ENCODE measurements at regions not wholly inside any gene's neighbourhood (a gene's known extent, or its start where the extent isn't known, plus 50 kb on each side); places are given as distances from the start of the nearest gene placed in this dataset.

GRCh38 chrX:13149702-13150350, 105.4 kb upstream of the FAM9C start:
- POLR2A ChIA-PET, result no interaction called here
- DNase-seq (ENCODE audit: low read depth, low spot score), result no peak
- no peak for TF ChIP-seq CBX3 (IDR thresholded peaks at IDR 0.05; ENCODE audit: low read depth)
- TF ChIP-seq POLR2A (IDR thresholded peaks at IDR 0.05; ENCODE audit: borderline replicate concordance, extremely low read depth, insufficient read depth, insufficient read length), result no peak
- TF ChIP-seq ZNF274 (IDR thresholded peaks at IDR 0.05; ENCODE audit: low read depth, low read length), result no peak
- TF ChIP-seq TCF7L2 (IDR thresholded peaks at IDR 0.05; ENCODE audit: borderline replicate concordance, extremely low read depth, insufficient read depth, insufficient read length), result no peak
- TF ChIP-seq SRF (IDR thresholded peaks at IDR 0.05; ENCODE audit: low read depth), result no peak
- TF ChIP-seq CEBPB (IDR thresholded peaks at IDR 0.05; ENCODE audit: low read depth), result no peak
- no peak for TF ChIP-seq ZFX (IDR thresholded peaks at IDR 0.05)
- no peak for TF ChIP-seq JUND (IDR thresholded peaks at IDR 0.05)
- TF ChIP-seq ELF1 (IDR thresholded peaks at IDR 0.05; ENCODE audit: borderline replicate concordance, low read depth), result no peak
- no peak for TF ChIP-seq POLR2AphosphoS5 (IDR thresholded peaks at IDR 0.05; ENCODE audit: low read depth, low read length)
- TF ChIP-seq EGR1 (IDR thresholded peaks at IDR 0.05; ENCODE audit: low read depth), result no peak
- TF ChIP-seq, protein P1, sequence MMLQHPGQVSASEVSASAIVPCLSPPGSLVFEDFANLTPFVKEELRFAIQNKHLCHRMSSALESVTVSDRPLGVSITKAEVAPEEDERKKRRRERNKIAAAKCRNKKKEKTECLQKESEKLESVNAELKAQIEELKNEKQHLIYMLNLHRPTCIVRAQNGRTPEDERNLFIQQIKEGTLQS (IDR thresholded peaks at IDR 0.05), result no peak
- no peak for TF ChIP-seq SP1 (IDR thresholded peaks at IDR 0.05; ENCODE audit: low read depth)
- TF ChIP-seq SIN3A (IDR thresholded peaks at IDR 0.05; ENCODE audit: low read depth), result no peak
- TF ChIP-seq EZH2 (IDR thresholded peaks at IDR 0.05), result no peak
- no peak for TF ChIP-seq EZH2phosphoT487 (IDR thresholded peaks at IDR 0.05; ENCODE audit: borderline replicate concordance)
- no peak for TF ChIP-seq RAD21 (IDR thresholded peaks at IDR 0.05; ENCODE audit: low read depth)
- TF ChIP-seq YY1 (IDR thresholded peaks at IDR 0.05; ENCODE audit: extremely low read depth, insufficient replicate concordance, low read depth, low read length), result no peak

More at GRCh38 chrX:13149702-13150350, 105.4 kb upstream of the FAM9C start:
- no peaks in the 10 kb centered on the region for H3K4me1 ChIP-seq (ENCODE audit: control insufficient read depth in 1 of 2, insufficient read depth in 2 of 2, low read length in 2 of 2)
- H3K9me3 ChIP-seq (ENCODE audit: control insufficient read depth in 1 of 2, insufficient read depth in 1 of 2, low read depth in 1 of 2, low read length in 2 of 2), result no peaks in the 10 kb centered on the region
- no peaks in the 10 kb centered on the region for H3K36me3 ChIP-seq (ENCODE audit: control insufficient read depth in 1 of 2, insufficient read depth in 2 of 2, low read length in 2 of 2)
- no peak overlapping the region for H3K4me2 ChIP-seq (ENCODE audit: low read length)
- no peak overlapping the region for H2AFZ ChIP-seq (ENCODE audit: low read depth, low read length, poor library complexity, severe bottlenecking)
- H3K4me3 ChIP-seq (replicated peaks in 1 of 2; ENCODE audit: low read depth in 1 of 2, low read length in 2 of 2), result no peak overlapping the region
- intact Hi-C loops (cut with micrococcal nuclease), result no loop called here
- no peaks in the 10 kb centered on the region for H3K9me2 ChIP-seq (ENCODE audit: insufficient read depth)
- no peaks in the 10 kb centered on the region for H3K79me2 ChIP-seq (ENCODE audit: insufficient read depth, low read length)
- H3K27me3 ChIP-seq (ENCODE audit: insufficient read depth, low read length), result no peaks in the 10 kb centered on the region
- H3K27ac ChIP-seq (ENCODE audit: low read depth, low read length), result no peak overlapping the region
- CTCF ChIA-PET, result no interaction called here
- no peak overlapping the region for H3K9ac ChIP-seq (ENCODE audit: low read length)
- BruUV-seq (replicated peaks), result no TSS peak
- no peaks in the 10 kb centered on the region for H4K20me1 ChIP-seq (ENCODE audit: insufficient read depth)
- RAD21 ChIA-PET (ENCODE audit: low non-redundant PET in 1 of 2, low total read pairs in 2 of 2, uncharacterized antibody in 2 of 2, unreplicated experiment in 2 of 2), result no interaction called here
- ATAC-seq, result no peak

All from HCT116 (cell line).